AG04449 (cell line): ENCODE measurements at regions not wholly inside any gene's neighbourhood (a gene's known extent, or its start where the extent isn't known, plus 50 kb on each side); places are given as distances from the start of the nearest gene placed in this dataset.

ENCODE experiments used
- CTCF ChIA-PET: fragments of 350-600 bp; formaldehyde crosslinking; extraction: SDS; loops from one replicate; lab custom pipeline; 2021; ENCODE audit warnings: antibody characterized with exemption; lab: Yijun Ruan, JAX
- POLR2A ChIA-PET: fragments of 400-600, 350-600 bp; formaldehyde crosslinking; extraction: SDS; loops from one replicate; lab custom pipeline; 2020; ENCODE audit warnings: antibody characterized with exemption, inconsistent platforms; lab: Yijun Ruan, JAX
- DNase-seq: peaks from one replicate; pipeline ENCODE4 v3.0.0-alpha.2; 2010; ENCODE audit warnings: low read depth, low spot score
- H3K4me3 ChIP-seq: 2 replicates; pipeline ENCODE4 v1.5.1; 2011; ENCODE audit warnings: low read depth, mild to moderate bottlenecking, control low read depth, low read length
- CTCF ChIP-seq: IDR thresholded peaks from one replicate; pipeline ENCODE4 v1.5.1; 2011; ENCODE audit warnings: mild to moderate bottlenecking, moderate library complexity, low read length, control low read depth, inconsistent platforms; ENCODE audit not compliant: insufficient read depth; ENCODE audit errors: missing control alignments

GRCh38 chr6:158249340-158249836, 62.9 kb upstream of the TULP4 start:
- DNase-seq = no peak
- no peak overlapping the region for H3K4me3 ChIP-seq
- ChIA-PET CTCF (interaction anchor here (0.9 to 1.3 kb wide), 3 partner anchors 16 to 356 kb away, joined by 3 to 5 read pairs (median 5); no protein-coding TSS in a partner anchor), POLR2A (interaction anchor here (0.6 kb wide), 1 partner anchor 9 kb away, joined by 3 read pairs; no protein-coding TSS in a partner anchor)
- no peak for TF ChIP-seq CTCF

- no peak for TF ChIP-seq CTCF
- DNase-seq = no peak
- no peak overlapping the region for H3K4me3 ChIP-seq
- ChIA-PET CTCF (interaction anchor here (1.0 to 1.6 kb wide), 3 partner anchors 9 to 28 kb away, joined by 3 to 5 read pairs (median 4); no protein-coding TSS in a partner anchor), POLR2A (no interaction called here)
These were observed 60.7 kb upstream of the TULP4 start for GRCh38 chr6:158251565-158251964.

- POLR2A ChIA-PET = no interaction called here
- no peak for TF ChIP-seq CTCF
- CTCF ChIA-PET = no interaction called here
- DNase-seq = no peak
- H3K4me3 ChIP-seq = no peak overlapping the region
These were observed 59.0 kb upstream of the TULP4 start for GRCh38 chr6:158253248-158253647.

GRCh38 chr6:158255275-158255988, 56.8 kb upstream of the TULP4 start:
- DNase-seq = no peak
- no peak overlapping the region for H3K4me3 ChIP-seq
- ChIA-PET CTCF (interaction anchor here (1.0 kb wide), 2 partner anchors 9 to 35 kb away, joined by 3 to 4 read pairs; no protein-coding TSS in a partner anchor), POLR2A (no interaction called here)
- no peak for TF ChIP-seq CTCF

GRCh38 chr6:158255989-158256601, 56.2 kb upstream of the TULP4 start:
- no peak for TF ChIP-seq CTCF
- POLR2A ChIA-PET = no interaction called here
- H3K4me3 ChIP-seq = no peak overlapping the region
- no peak for DNase-seq
- CTCF ChIA-PET = interaction anchor here (1.0 kb wide), 1 partner anchor 9 kb away, joined by 4 read pairs; no protein-coding TSS in a partner anchor

GRCh38 chr6:158256746-158257424, 55.4 kb upstream of the TULP4 start:
- no peak overlapping the region for H3K4me3 ChIP-seq
- CTCF ChIA-PET = interaction anchor here (1.0 to 1.3 kb wide), 2 partner anchors 8 to 36 kb away, joined by 3 to 4 read pairs; no protein-coding TSS in a partner anchor
- no peak for TF ChIP-seq CTCF
- POLR2A ChIA-PET = no interaction called here
- no peak for DNase-seq
